Progenitor cell of endocrine pancreas (in vitro differentiated cells): ENCODE measurements at regions not wholly inside any gene's neighbourhood (a gene's known extent, or its start where the extent isn't known, plus 50 kb on each side); places are given as distances from the start of the nearest gene placed in this dataset.

Source experiments
- DNase-seq: peaks from one replicate; pipeline ENCODE4 v3.0.0; 2021; ENCODE audit warnings: low spot score; ENCODE audit not compliant: unreplicated experiment
- H3K27ac Mint-ChIP-seq: 2 replicates; pipeline ENCODE4 v1.8.0; 2021; ENCODE audit warnings: mild to moderate bottlenecking, moderate library complexity, mixed read lengths
- H3K27me3 Mint-ChIP-seq: 2 replicates; pipeline ENCODE4 v1.8.0; 2021; ENCODE audit warnings: mixed read lengths
- H3K36me3 Mint-ChIP-seq: 2 replicates; pipeline ENCODE4 v1.8.0; 2022; ENCODE audit warnings: mixed read lengths; ENCODE audit not compliant: insufficient read depth
- H3K4me1 Mint-ChIP-seq: 2 replicates; pipeline ENCODE4 v1.8.0; 2021; ENCODE audit warnings: low read depth, mixed read lengths
- H3K4me3 Mint-ChIP-seq: 2 replicates; pipeline ENCODE4 v1.8.0; 2021; ENCODE audit warnings: low read depth, mild to moderate bottlenecking, moderate library complexity, mixed read lengths
- H3K9me3 Mint-ChIP-seq: 2 replicates; pipeline ENCODE4 v1.8.0; 2021; ENCODE audit warnings: low read depth, mixed read lengths
- CTCF ChIP-seq: fragments of 200-600 bp; sonication (generic); IDR thresholded peaks from one replicate; pipeline ENCODE4 v1.5.0; 2021; ENCODE audit warnings: antibody characterized with exemption, mild to moderate bottlenecking; ENCODE audit not compliant: unreplicated experiment

- peaks cover 28% of the 10 kb centered on the region for H3K27me3 Mint-ChIP-seq
- H3K27ac Mint-ChIP-seq = no peak overlapping the region
- peaks cover 3% of the 10 kb centered on the region for H3K9me3 Mint-ChIP-seq
- H3K36me3 Mint-ChIP-seq = no peaks in the 10 kb centered on the region
- peaks cover 7% of the 10 kb centered on the region for H3K4me1 Mint-ChIP-seq
- no peak for DNase-seq
- H3K4me3 Mint-ChIP-seq = no peak overlapping the region
- no peak for TF ChIP-seq CTCF
Measured at GRCh38 chr4:8741513-8742226, 130.0 kb downstream of the HMX1 start.

DNA sequence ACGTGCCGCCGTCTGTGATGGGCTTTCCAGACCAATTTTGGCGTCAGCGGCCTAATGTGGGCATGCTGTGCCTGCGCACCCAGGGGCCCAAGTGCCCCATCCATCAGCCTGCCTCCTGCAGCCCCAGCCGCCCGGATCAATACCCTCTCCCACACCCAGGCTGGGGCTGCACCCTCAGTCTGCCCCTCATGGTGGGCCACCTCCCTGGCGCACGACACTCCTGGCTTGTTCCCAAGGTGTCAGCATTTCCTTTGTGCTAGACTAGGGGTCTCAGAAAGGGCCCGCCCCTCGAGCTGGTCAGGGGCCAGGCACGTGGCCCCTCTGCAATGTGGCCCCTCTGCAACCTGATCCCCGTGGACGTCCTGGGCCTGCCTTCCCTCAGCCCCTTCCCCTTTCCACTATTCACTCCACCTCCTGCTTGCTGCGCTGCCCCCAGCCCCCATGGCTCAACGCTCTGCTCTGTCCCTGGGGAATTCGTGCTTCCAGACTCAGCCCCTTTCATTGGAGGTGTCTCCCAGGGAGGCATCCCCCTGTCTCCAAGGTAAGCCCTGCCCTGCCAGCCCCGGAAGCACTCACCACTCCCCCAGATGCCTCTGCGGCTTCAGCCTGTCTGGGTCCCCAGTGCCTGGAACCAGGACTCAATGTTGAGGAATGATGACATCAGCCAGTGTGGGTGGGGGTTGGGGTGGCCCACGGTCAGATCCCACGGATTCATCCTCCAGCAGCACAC, 130.8 kb downstream of the HMX1 start:
- no peak for TF ChIP-seq CTCF
- Mint-ChIP-seq H3K4me3 (no peak overlapping the region), H3K27ac (no peak overlapping the region), H3K9me3 (peaks cover 3% of the 10 kb centered on the region), H3K36me3 (no peaks in the 10 kb centered on the region), H3K27me3 (peaks cover 25% of the 10 kb centered on the region), H3K4me1 (peaks cover 4% of the 10 kb centered on the region)
- no peak for DNase-seq

DNA sequence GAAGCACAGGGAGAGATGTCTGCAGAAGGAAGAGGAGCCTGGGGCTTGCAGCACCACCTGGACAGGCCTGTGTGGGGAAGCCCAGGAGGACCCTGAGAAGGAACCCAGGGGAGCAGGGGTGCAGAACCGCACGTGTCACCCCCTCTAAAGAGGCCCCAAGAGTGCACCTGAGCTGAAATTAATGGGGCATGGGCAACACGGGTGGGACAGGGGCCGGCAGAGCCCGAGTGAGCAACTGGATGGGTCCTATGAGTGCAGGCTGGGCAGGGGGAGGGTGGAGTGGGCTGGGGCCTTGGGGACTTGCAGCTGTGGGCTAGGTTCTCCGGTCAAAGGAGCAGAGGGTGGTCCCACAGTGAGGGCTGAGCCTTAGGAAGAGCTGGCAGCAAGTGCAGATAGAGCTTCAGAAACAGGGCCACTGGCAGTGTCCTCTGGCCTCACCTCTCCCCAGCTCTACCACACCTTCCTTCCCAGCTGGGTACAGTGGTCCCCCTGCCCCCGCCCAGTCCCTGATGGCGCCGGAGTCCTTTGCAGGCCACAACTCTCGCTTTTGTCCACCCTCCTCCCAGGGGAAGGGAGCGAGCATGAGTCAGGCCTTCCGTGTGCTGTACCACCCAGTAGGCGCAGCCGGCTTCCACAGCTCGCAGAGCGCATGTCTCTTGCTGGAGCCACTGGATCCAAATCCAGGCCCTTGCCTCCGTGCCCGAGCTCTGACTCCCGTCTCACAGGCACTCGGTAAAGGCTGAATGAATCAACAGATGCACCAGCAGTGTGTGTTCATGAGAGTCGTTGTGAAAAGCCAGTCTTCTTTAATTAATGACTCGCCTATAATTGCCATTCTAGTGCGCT, 131.6 kb downstream of the HMX1 start:
- no peak for DNase-seq
- Mint-ChIP-seq H3K9me3 (peaks cover 3% of the 10 kb centered on the region), H3K4me3 (no peak overlapping the region), H3K27ac (no peak overlapping the region), H3K27me3 (peaks cover 19% of the 10 kb centered on the region), H3K36me3 (no peaks in the 10 kb centered on the region), H3K4me1 (no peaks in the 10 kb centered on the region)
- no peak for TF ChIP-seq CTCF

- no peaks in the 10 kb centered on the region for H3K36me3 Mint-ChIP-seq
- DNase-seq = no peak
- H3K9me3 Mint-ChIP-seq = peaks cover 7% of the 10 kb centered on the region
- H3K27me3 Mint-ChIP-seq = peaks cover 15% of the 10 kb centered on the region
- no peak for TF ChIP-seq CTCF
- no peak overlapping the region for H3K4me3 Mint-ChIP-seq
- no peak overlapping the region for H3K27ac Mint-ChIP-seq
- H3K4me1 Mint-ChIP-seq = no peaks in the 10 kb centered on the region
Measured at GRCh38 chr4:8739317-8739716, 132.3 kb downstream of the HMX1 start.

GRCh38 chr4:8738471-8738931, 133.1 kb downstream of the HMX1 start:
- Mint-ChIP-seq H3K36me3 (no peaks in the 10 kb centered on the region), H3K9me3 (peaks cover 10% of the 10 kb centered on the region), H3K27ac (no peak overlapping the region), H3K4me1 (no peaks in the 10 kb centered on the region), H3K27me3 (peaks cover 9% of the 10 kb centered on the region), H3K4me3 (no peak overlapping the region)
- no peak for TF ChIP-seq CTCF
- no peak for DNase-seq
